Sigmoid colon (tissue), 3 donors: ENCODE measurements at regions not wholly inside any gene's neighbourhood (a gene's known extent, or its start where the extent isn't known, plus 50 kb on each side); places are given as distances from the start of the nearest gene placed in this dataset.

Experiments
- POLR2A ChIP-seq, 2 donors: fragments of 450-650 bp; IDR thresholded peaks; one replicate each; pipeline ENCODE4 v1.6.1; 2016; ENCODE audit warnings: antibody characterized with exemption in 2 of 2, mild to moderate bottlenecking in 2 of 2, moderate library complexity in 2 of 2
- TF ChIP-seq, protein P1 (sequence below), 4 experiments: fragments of 450-650 bp in 3 of 4; fragments of 200-600 bp in 1 of 4; IDR thresholded peaks; one replicate each; pipeline ENCODE4 v1.5.1; 2016 to 2019; ENCODE audit warnings: antibody characterized with exemption in 4 of 4, mild to moderate bottlenecking in 3 of 4, moderate library complexity in 2 of 4

DNA sequence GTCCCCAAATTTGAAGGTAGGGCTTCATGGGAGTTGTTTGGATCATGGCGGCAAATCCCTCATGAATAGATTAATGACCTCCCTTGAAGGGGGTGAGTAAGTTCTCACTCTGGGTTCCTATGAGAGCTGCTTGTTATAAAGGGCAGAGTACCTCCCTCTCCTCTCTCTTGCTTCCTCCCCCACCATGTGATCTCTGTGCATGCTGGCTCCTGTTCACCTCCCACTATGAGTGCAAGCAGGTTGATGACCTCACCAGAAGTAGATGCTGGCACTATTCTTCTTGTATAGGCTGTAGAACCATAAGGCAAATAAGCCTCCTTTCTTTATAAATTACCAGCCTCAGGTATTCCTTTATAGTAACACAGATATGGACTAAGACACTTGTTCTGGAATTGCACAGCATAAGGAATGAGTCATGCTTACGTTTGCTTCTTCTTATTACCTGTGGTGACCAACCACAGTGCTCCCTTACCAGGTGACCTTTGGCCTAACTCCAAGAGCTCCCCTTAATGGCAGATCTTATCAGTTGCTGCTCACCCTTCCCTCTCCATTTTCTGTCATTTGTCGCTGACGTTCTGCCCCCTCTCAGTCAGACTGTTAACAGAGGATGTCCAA is 559.5 kb upstream of the GCFC2 start:
- no peak for TF ChIP-seq POLR2A (IDR thresholded peaks at IDR 0.05)
- TF ChIP-seq, protein P1, sequence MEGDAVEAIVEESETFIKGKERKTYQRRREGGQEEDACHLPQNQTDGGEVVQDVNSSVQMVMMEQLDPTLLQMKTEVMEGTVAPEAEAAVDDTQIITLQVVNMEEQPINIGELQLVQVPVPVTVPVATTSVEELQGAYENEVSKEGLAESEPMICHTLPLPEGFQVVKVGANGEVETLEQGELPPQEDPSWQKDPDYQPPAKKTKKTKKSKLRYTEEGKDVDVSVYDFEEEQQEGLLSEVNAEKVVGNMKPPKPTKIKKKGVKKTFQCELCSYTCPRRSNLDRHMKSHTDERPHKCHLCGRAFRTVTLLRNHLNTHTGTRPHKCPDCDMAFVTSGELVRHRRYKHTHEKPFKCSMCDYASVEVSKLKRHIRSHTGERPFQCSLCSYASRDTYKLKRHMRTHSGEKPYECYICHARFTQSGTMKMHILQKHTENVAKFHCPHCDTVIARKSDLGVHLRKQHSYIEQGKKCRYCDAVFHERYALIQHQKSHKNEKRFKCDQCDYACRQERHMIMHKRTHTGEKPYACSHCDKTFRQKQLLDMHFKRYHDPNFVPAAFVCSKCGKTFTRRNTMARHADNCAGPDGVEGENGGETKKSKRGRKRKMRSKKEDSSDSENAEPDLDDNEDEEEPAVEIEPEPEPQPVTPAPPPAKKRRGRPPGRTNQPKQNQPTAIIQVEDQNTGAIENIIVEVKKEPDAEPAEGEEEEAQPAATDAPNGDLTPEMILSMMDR (IDR thresholded peaks at IDR 0.05) = no peak
